KMS-11 (cell line): ENCODE measurements at regions not wholly inside any gene's neighbourhood (a gene's known extent, or its start where the extent isn't known, plus 50 kb on each side); places are given as distances from the start of the nearest gene placed in this dataset.

Source experiments
- H2AFZ ChIP-seq: fragments of 200-600 bp; sonication (generic); 2 replicates; pipeline ENCODE4 v1.6.1; 2016; ENCODE audit warnings: antibody characterized with exemption, mixed run types, low read depth
- H3K27ac ChIP-seq: fragments of 200-600 bp; sonication (generic); 2 replicates; pipeline ENCODE4 v1.6.1; 2016; ENCODE audit warnings: mild to moderate bottlenecking, mixed run types
- H3K27me3 ChIP-seq: fragments of 200-600 bp; sonication (generic); 2 replicates; pipeline ENCODE4 v1.6.1; 2017; ENCODE audit warnings: mild to moderate bottlenecking, low read depth, mixed run types, moderate library complexity; ENCODE audit not compliant: insufficient read depth
- H3K36me3 ChIP-seq: fragments of 200-600 bp; sonication (generic); 2 replicates; pipeline ENCODE4 v1.6.1; 2017; ENCODE audit warnings: mild to moderate bottlenecking, mixed run types; ENCODE audit not compliant: insufficient read depth
- H3K4me1 ChIP-seq: fragments of 200-600 bp; sonication (generic); 2 replicates; pipeline ENCODE4 v1.6.1; 2016; ENCODE audit warnings: mild to moderate bottlenecking, low read depth, mixed run types; ENCODE audit not compliant: poor library complexity, severe bottlenecking
- H3K4me2 ChIP-seq: fragments of 200-600 bp; sonication (generic); 2 replicates; pipeline ENCODE4 v1.7.0; 2016; ENCODE audit warnings: mild to moderate bottlenecking, mixed run types
- H3K4me3 ChIP-seq: fragments of 200-600 bp; sonication (generic); IDR thresholded peaks from 2 replicates; pipeline ENCODE4 v1.6.1; 2017; ENCODE audit warnings: low read depth, low read length, mixed read lengths; ENCODE audit not compliant: insufficient read depth
- H3K79me2 ChIP-seq: fragments of 200-600 bp; sonication (generic); 2 replicates; pipeline ENCODE4 v1.6.1; 2016; ENCODE audit warnings: low read depth, mixed run types; ENCODE audit not compliant: insufficient read depth
- H3K9ac ChIP-seq: fragments of 200-600 bp; sonication (generic); 2 replicates; pipeline ENCODE4 v1.6.1; 2016; ENCODE audit warnings: mild to moderate bottlenecking, mixed run types
- H4K20me1 ChIP-seq: fragments of 200-600 bp; sonication (generic); 2 replicates; pipeline ENCODE4 v1.6.1; 2016; ENCODE audit warnings: mild to moderate bottlenecking, mixed run types; ENCODE audit not compliant: insufficient read depth
- CTCF ChIP-seq: fragments of 200-600 bp; sonication (generic); conservative IDR thresholded peaks from 2 replicates; pipeline ENCODE4 v1.6.1; 2017; ENCODE audit warnings: low read depth, mild to moderate bottlenecking, antibody characterized with exemption, low read length, moderate library complexity, mixed read lengths

- no peaks in the 10 kb centered on the region for H3K79me2 ChIP-seq
- H3K4me3 ChIP-seq = no peak overlapping the region
- H4K20me1 ChIP-seq = no peaks in the 10 kb centered on the region
- no peak for TF ChIP-seq CTCF
- H3K4me2 ChIP-seq = no peak overlapping the region
- no peak overlapping the region for H3K27ac ChIP-seq
- no peaks in the 10 kb centered on the region for H3K36me3 ChIP-seq
- no peak overlapping the region for H2AFZ ChIP-seq
- H3K9ac ChIP-seq = no peak overlapping the region
- H3K27me3 ChIP-seq = no peaks in the 10 kb centered on the region
- H3K4me1 ChIP-seq = no peaks in the 10 kb centered on the region
Measured at GRCh38 chr15:70171256-70171886, 73.7 kb upstream of the TLE3 start.

GRCh38 chr15:70170096-70170699 lies 72.5 kb upstream of the TLE3 start:
- H3K4me2 ChIP-seq = no peak overlapping the region
- H3K36me3 ChIP-seq = no peaks in the 10 kb centered on the region
- H4K20me1 ChIP-seq = no peaks in the 10 kb centered on the region
- no peak overlapping the region for H2AFZ ChIP-seq
- H3K9ac ChIP-seq = no peak overlapping the region
- no peak overlapping the region for H3K4me3 ChIP-seq
- H3K27me3 ChIP-seq = no peaks in the 10 kb centered on the region
- H3K27ac ChIP-seq = no peak overlapping the region
- H3K79me2 ChIP-seq = no peaks in the 10 kb centered on the region
- no peaks in the 10 kb centered on the region for H3K4me1 ChIP-seq
- no peak for TF ChIP-seq CTCF

GRCh38 chr15:70169147-70169546 lies 71.4 kb upstream of the TLE3 start:
- Histone ChIP-seq H3K4me2 (no peak overlapping the region), H3K79me2 (no peaks in the 10 kb centered on the region), H3K9ac (no peak overlapping the region), H3K27me3 (no peaks in the 10 kb centered on the region), H3K36me3 (no peaks in the 10 kb centered on the region), H3K4me1 (no peaks in the 10 kb centered on the region), H3K4me3 (no peak overlapping the region), H3K27ac (no peak overlapping the region), H4K20me1 (no peaks in the 10 kb centered on the region), H2AFZ (no peak overlapping the region)
- TF ChIP-seq CTCF = no peak

- TF ChIP-seq CTCF = no peak
- Histone ChIP-seq H3K36me3 (no peaks in the 10 kb centered on the region), H3K4me2 (no peak overlapping the region), H3K9ac (no peak overlapping the region), H3K27ac (no peak overlapping the region), H3K4me1 (no peaks in the 10 kb centered on the region), H4K20me1 (no peaks in the 10 kb centered on the region), H2AFZ (no peak overlapping the region), H3K79me2 (no peaks in the 10 kb centered on the region), H3K4me3 (no peak overlapping the region), H3K27me3 (no peaks in the 10 kb centered on the region)
Measured at GRCh38 chr15:70167155-70167554, 69.4 kb upstream of the TLE3 start.
